ENCODE measurements at regions not wholly inside any gene's neighbourhood (a gene's known extent, or its start where the extent isn't known, plus 50 kb on each side); places are given as distances from the start of the nearest gene placed in this dataset.

DNA sequence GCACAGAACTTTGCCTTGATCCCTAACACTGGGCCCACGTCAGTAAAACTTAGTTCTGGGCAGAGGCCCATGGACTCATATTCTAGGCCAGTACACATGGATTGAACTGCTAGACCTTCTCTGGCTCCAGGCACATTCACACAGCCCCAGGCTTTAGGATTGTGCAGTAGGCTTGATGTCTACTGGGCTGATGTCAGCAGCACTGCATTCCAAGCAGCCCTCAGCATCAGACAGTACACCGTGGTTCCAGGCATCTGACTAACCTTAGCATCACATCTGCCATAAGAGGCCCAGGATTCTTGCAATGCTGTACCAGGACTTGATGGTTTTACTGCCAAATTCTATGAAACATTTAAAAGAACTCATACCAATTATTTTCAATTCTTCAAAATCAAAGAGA lies 301.9 kb downstream of the CCER1 start:
- Mint-ChIP-seq H3K27ac (no peak overlapping the region), H3K27me3 (ENCODE audit: low read depth, poor library complexity) (no peaks in the 10 kb centered on the region), H3K36me3 (ENCODE audit: low read depth) (no peaks in the 10 kb centered on the region), H3K4me1 (peaks cover 14% of the 10 kb centered on the region), H3K4me3 (no peak overlapping the region), H3K9me3 (peaks cover 6% of the 10 kb centered on the region)
- TF ChIP-seq, protein P1, sequence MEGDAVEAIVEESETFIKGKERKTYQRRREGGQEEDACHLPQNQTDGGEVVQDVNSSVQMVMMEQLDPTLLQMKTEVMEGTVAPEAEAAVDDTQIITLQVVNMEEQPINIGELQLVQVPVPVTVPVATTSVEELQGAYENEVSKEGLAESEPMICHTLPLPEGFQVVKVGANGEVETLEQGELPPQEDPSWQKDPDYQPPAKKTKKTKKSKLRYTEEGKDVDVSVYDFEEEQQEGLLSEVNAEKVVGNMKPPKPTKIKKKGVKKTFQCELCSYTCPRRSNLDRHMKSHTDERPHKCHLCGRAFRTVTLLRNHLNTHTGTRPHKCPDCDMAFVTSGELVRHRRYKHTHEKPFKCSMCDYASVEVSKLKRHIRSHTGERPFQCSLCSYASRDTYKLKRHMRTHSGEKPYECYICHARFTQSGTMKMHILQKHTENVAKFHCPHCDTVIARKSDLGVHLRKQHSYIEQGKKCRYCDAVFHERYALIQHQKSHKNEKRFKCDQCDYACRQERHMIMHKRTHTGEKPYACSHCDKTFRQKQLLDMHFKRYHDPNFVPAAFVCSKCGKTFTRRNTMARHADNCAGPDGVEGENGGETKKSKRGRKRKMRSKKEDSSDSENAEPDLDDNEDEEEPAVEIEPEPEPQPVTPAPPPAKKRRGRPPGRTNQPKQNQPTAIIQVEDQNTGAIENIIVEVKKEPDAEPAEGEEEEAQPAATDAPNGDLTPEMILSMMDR (IDR thresholded peaks at IDR 0.05) = no peak
- no peak for DNase-seq

DNA sequence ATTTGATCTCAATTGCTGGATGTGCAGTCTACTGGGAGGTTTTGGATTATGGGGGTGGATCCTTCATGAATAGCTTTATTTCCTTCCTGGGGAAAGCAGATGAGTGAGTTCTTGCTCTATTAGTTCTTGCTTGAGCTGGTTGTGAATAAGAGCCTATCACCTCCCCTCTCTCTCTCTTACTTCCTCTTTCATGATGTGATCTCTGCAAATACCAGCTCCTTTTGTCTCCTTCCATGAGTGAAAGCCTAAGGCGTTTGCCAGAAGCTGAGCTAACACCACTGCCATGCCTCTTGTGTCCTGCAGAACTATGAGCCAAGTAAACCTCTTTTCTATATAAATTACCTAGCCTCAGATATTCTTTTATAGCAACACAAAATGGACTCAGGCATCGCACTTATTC lies 302.7 kb downstream of the CCER1 start:
- no peak for DNase-seq
- Mint-ChIP-seq H3K4me3 (no peak overlapping the region), H3K27me3 (ENCODE audit: low read depth, poor library complexity) (no peaks in the 10 kb centered on the region), H3K27ac (peak overlapping the region; percentile 43), H3K36me3 (ENCODE audit: low read depth) (no peaks in the 10 kb centered on the region), H3K9me3 (peaks cover 7% of the 10 kb centered on the region), H3K4me1 (peaks cover 14% of the 10 kb centered on the region)
- TF ChIP-seq, protein P1 (IDR thresholded peaks at IDR 0.05) = no peak

GRCh38 chr12:90645181-90645580 lies 309.8 kb downstream of the CCER1 start:
- no peaks in the 10 kb centered on the region for H3K36me3 Mint-ChIP-seq (ENCODE audit: low read depth)
- no peaks in the 10 kb centered on the region for H3K4me1 Mint-ChIP-seq
- no peak for DNase-seq
- H3K27me3 Mint-ChIP-seq (ENCODE audit: low read depth, poor library complexity) = peaks cover 8% of the 10 kb centered on the region
- no peak overlapping the region for H3K4me3 Mint-ChIP-seq
- TF ChIP-seq, protein P1 (IDR thresholded peaks at IDR 0.05) = no peak
- no peak overlapping the region for H3K27ac Mint-ChIP-seq
- H3K9me3 Mint-ChIP-seq = peaks cover 7% of the 10 kb centered on the region

DNA sequence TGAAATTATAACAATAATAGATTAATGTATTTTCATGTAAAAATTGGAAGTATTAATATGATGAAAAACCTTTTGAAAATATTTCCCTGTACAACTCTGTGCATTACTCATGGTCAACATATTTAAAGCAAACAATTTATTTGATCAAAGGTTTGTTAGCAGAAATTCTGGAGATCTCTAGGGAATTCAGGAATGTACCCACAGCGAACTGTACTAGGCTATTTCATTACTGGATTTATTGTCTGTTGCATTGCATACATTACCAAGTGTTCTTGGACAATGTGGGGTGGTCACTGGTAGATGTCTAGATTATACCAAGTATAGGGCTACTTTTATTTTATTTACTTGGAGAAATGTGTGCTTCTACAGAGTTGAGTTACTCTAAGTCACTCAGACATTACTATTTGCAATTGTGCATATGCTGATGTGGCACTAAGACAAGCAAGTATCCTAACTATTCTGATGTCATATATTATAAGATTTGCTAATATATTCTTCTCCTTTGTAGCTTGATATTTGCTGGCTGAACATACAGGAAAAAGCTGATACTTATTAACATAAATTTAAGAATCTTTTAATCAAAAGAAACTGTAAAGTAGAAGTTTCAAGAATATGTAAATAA lies 323.3 kb downstream of the CCER1 start:
- H3K27ac Mint-ChIP-seq = no peak overlapping the region
- peaks cover 6% of the 10 kb centered on the region for H3K27me3 Mint-ChIP-seq (ENCODE audit: low read depth, poor library complexity)
- H3K9me3 Mint-ChIP-seq = peaks cover 19% of the 10 kb centered on the region
- H3K4me3 Mint-ChIP-seq = no peak overlapping the region
- no peaks in the 10 kb centered on the region for H3K36me3 Mint-ChIP-seq (ENCODE audit: low read depth)
- TF ChIP-seq, protein P1 (IDR thresholded peaks at IDR 0.05) = no peak
- peaks cover 4% of the 10 kb centered on the region for H3K4me1 Mint-ChIP-seq
- no peak for DNase-seq

- Mint-ChIP-seq H3K9me3 (peaks cover 19% of the 10 kb centered on the region), H3K27me3 (ENCODE audit: low read depth, poor library complexity) (no peaks in the 10 kb centered on the region), H3K27ac (no peak overlapping the region), H3K36me3 (ENCODE audit: low read depth) (no peaks in the 10 kb centered on the region), H3K4me3 (no peak overlapping the region), H3K4me1 (peaks cover 4% of the 10 kb centered on the region)
- TF ChIP-seq, protein P1 (IDR thresholded peaks at IDR 0.05) = no peak
- DNase-seq = no peak
Observed at GRCh38 chr12:90630006-90630405, 325.0 kb downstream of the CCER1 start.

- Mint-ChIP-seq H3K27me3 (ENCODE audit: low read depth, poor library complexity) (no peaks in the 10 kb centered on the region), H3K4me3 (no peak overlapping the region), H3K36me3 (ENCODE audit: low read depth) (no peaks in the 10 kb centered on the region), H3K9me3 (peaks cover 7% of the 10 kb centered on the region), H3K4me1 (peaks cover 4% of the 10 kb centered on the region), H3K27ac (no peak overlapping the region)
- TF ChIP-seq, protein P1 (IDR thresholded peaks at IDR 0.05) = no peak
- no peak for DNase-seq
Observed at GRCh38 chr12:90628213-90628612, 326.8 kb downstream of the CCER1 start.

All from nephron progenitor cell (in vitro differentiated cells).